Hepatocyte (in vitro differentiated cells): ENCODE measurements at regions not wholly inside any gene's neighbourhood (a gene's known extent, or its start where the extent isn't known, plus 50 kb on each side); places are given as distances from the start of the nearest gene placed in this dataset.

ENCODE experiments used
- DNase-seq: peaks from one replicate; pipeline ENCODE4 v3.0.0-alpha.2; 2016; ENCODE audit warnings: low spot score
- H2AFZ ChIP-seq: fragments of 200-600 bp; sonication (generic); 2 replicates; pipeline ENCODE4 v1.6.0; 2016; ENCODE audit warnings: antibody characterized with exemption, mild to moderate bottlenecking
- H3K27ac ChIP-seq: fragments of 200-600 bp; sonication (generic); 2 replicates; pipeline ENCODE4 v1.5.1; 2016; ENCODE audit warnings: mild to moderate bottlenecking
- H3K27me3 ChIP-seq: fragments of 200-600 bp; sonication (generic); 2 replicates; pipeline ENCODE4 v1.6.1; 2016
- H3K36me3 ChIP-seq: fragments of 200-600 bp; sonication (generic); replicated peaks from 2 replicates; pipeline ENCODE4 v1.5.1; 2016; ENCODE audit warnings: low read depth; ENCODE audit not compliant: insufficient read depth
- H3K4me1 ChIP-seq: fragments of 200-600 bp; sonication (generic); 2 replicates; pipeline ENCODE4 v1.5.1; 2016; ENCODE audit warnings: mild to moderate bottlenecking, moderate library complexity; ENCODE audit not compliant: insufficient read depth
- H3K4me2 ChIP-seq: fragments of 200-600 bp; sonication (generic); 2 replicates; pipeline ENCODE4 v1.6.0; 2016
- H3K4me3 ChIP-seq: fragments of 200-600 bp; sonication (generic); 2 replicates; pipeline ENCODE4 v1.5.1; 2016; ENCODE audit warnings: mild to moderate bottlenecking
- H3K79me2 ChIP-seq: fragments of 200-600 bp; sonication (generic); 2 replicates; pipeline ENCODE4 v1.6.0; 2017; ENCODE audit warnings: mild to moderate bottlenecking
- H3K9me2 ChIP-seq: fragments of 200-600 bp; sonication (generic); replicated peaks from 2 replicates; pipeline ENCODE4 v1.6.0; 2017; ENCODE audit warnings: mild to moderate bottlenecking; ENCODE audit not compliant: insufficient read depth
- H3K9me3 ChIP-seq: fragments of 200-600 bp; sonication (generic); 2 replicates; pipeline ENCODE4 v1.5.1; 2016; ENCODE audit warnings: low read depth, mild to moderate bottlenecking
- H4K20me1 ChIP-seq: fragments of 200-600 bp; sonication (generic); 2 replicates; pipeline ENCODE4 v1.6.0; 2016; ENCODE audit warnings: mild to moderate bottlenecking; ENCODE audit not compliant: insufficient read depth, poor library complexity, severe bottlenecking
- CTCF ChIP-seq: fragments of 200-600 bp; sonication (generic); IDR thresholded peaks from 2 replicates; pipeline ENCODE4 v1.5.1; 2016; ENCODE audit warnings: antibody characterized with exemption, mild to moderate bottlenecking; ENCODE audit not compliant: poor library complexity
- EZH2 ChIP-seq: fragments of 200-600 bp; sonication (generic); IDR thresholded peaks from 2 replicates; pipeline ENCODE4 v1.6.1; 2016; ENCODE audit warnings: antibody characterized with exemption, mild to moderate bottlenecking, borderline replicate concordance
- EZH2phosphoT487 ChIP-seq: fragments of 200-600 bp; sonication (generic); IDR thresholded peaks from one replicate; pipeline ENCODE4 v1.6.1; 2018; ENCODE audit warnings: antibody characterized with exemption, mild to moderate bottlenecking, low read depth, moderate library complexity; ENCODE audit not compliant: unreplicated experiment, severe bottlenecking
- WGBS: methylation state at CpG from one replicate; pipeline ENCODE4 v1.1.6; 2016; ENCODE audit warnings: low lambda C conversion rate; ENCODE audit errors: missing lambda C conversion rate; 5-methylcytosine and 5-hydroxymethylcytosine counted together

DNA sequence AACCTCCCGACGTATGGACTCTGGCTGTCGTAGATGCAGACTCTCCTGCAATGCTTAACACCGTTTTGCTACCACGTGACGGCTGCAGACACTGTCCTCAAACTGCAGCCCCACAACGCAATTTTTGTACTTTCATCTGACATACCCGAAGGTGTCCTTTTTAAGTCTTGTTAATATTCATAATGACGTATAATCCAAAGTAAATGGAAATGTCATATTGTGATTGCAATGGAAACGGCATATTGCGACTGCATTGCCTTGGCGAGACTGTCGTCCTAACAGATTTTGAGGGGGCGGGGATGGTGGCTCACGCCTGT is 79.3 kb upstream of the TBC1D3K start:
- H3K27ac ChIP-seq, result no peak overlapping the region
- no peaks in the 10 kb centered on the region for H3K4me1 ChIP-seq
- peak overlapping the region; percentile 69 for H3K4me2 ChIP-seq
- no peaks in the 10 kb centered on the region for H3K9me3 ChIP-seq
- DNase-seq, result no peak
- no peaks in the 10 kb centered on the region for H3K36me3 ChIP-seq
- H3K27me3 ChIP-seq, result no peaks in the 10 kb centered on the region
- no peaks in the 10 kb centered on the region for H3K9me2 ChIP-seq
- no peak overlapping the region for H2AFZ ChIP-seq
- H3K4me3 ChIP-seq, result no peak overlapping the region
- WGBS, result 58% methylated on average over 15 of the region's 15 CpGs
- no peaks in the 10 kb centered on the region for H3K79me2 ChIP-seq
- TF ChIP-seq EZH2 (no peak), CTCF (no peak), EZH2phosphoT487 (no peak)
- no peaks in the 10 kb centered on the region for H4K20me1 ChIP-seq

GRCh38 chr17:37844158-37844976 is 79.8 kb upstream of the TBC1D3K start:
- no peaks in the 10 kb centered on the region for H3K27me3 ChIP-seq
- H3K9me3 ChIP-seq, result no peaks in the 10 kb centered on the region
- H2AFZ ChIP-seq, result peak overlapping the region; percentile 42
- DNase-seq, result peak; percentile 78
- H3K4me1 ChIP-seq, result no peaks in the 10 kb centered on the region
- H3K27ac ChIP-seq, result no peak overlapping the region
- no peaks in the 10 kb centered on the region for H3K36me3 ChIP-seq
- 31% methylated on average over 27 of the region's 29 CpGs for WGBS
- H3K79me2 ChIP-seq, result no peaks in the 10 kb centered on the region
- TF ChIP-seq CTCF (peak; percentile 46), EZH2 (no peak), EZH2phosphoT487 (no peak)
- H3K4me2 ChIP-seq, result peak overlapping the region; percentile 69
- no peaks in the 10 kb centered on the region for H4K20me1 ChIP-seq
- no peaks in the 10 kb centered on the region for H3K9me2 ChIP-seq
- H3K4me3 ChIP-seq, result no peak overlapping the region

- H3K9me3 ChIP-seq, result no peaks in the 10 kb centered on the region
- DNase-seq, result no peak
- H3K27me3 ChIP-seq, result no peaks in the 10 kb centered on the region
- H3K9me2 ChIP-seq, result no peaks in the 10 kb centered on the region
- WGBS, result 91% methylated on average over 8 of the region's 8 CpGs
- no peak overlapping the region for H3K4me2 ChIP-seq
- H3K4me1 ChIP-seq, result no peaks in the 10 kb centered on the region
- H3K4me3 ChIP-seq, result no peak overlapping the region
- no peaks in the 10 kb centered on the region for H3K36me3 ChIP-seq
- no peaks in the 10 kb centered on the region for H4K20me1 ChIP-seq
- TF ChIP-seq EZH2 (no peak), CTCF (no peak), EZH2phosphoT487 (no peak)
- H3K79me2 ChIP-seq, result no peaks in the 10 kb centered on the region
- no peak overlapping the region for H2AFZ ChIP-seq
- H3K27ac ChIP-seq, result no peak overlapping the region
Measured at GRCh38 chr17:37842401-37842800, 81.8 kb upstream of the TBC1D3K start.
